ENCODE measurements at regions not wholly inside any gene's neighbourhood (a gene's known extent, or its start where the extent isn't known, plus 50 kb on each side); places are given as distances from the start of the nearest gene placed in this dataset.

DNA sequence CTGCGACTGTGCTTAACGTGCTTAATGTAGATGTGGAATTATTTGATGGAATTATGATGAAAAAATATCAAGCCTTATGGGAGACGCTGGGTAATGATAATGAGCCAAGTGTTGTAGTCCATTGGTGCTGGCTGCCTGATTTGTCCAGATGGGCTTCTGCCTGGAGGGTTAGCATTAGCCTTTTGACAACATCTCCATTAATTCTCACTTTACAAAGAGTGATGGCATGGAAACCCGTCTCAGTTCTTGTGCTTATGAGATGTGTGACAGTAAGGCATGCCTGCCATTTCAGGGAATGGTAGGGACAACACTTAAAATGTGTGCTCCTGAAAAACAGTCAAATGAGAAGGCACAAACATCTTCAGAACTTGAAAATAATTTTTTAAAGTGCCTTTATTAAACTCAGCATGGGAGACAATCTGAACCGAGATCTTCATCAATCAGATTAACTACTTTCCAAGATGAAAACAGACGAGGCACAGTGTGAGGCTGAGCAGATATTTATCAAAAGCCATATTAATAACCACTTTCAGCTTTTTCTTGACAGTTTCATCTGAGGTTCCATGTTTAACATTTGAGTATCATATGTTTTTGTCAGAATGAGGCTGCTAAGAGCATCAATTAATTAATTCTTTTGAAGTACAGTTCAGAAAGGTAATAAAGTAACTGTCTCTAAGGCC is 473.1 kb downstream of the NXPH1 start:
- TF ChIP-seq, protein P1, sequence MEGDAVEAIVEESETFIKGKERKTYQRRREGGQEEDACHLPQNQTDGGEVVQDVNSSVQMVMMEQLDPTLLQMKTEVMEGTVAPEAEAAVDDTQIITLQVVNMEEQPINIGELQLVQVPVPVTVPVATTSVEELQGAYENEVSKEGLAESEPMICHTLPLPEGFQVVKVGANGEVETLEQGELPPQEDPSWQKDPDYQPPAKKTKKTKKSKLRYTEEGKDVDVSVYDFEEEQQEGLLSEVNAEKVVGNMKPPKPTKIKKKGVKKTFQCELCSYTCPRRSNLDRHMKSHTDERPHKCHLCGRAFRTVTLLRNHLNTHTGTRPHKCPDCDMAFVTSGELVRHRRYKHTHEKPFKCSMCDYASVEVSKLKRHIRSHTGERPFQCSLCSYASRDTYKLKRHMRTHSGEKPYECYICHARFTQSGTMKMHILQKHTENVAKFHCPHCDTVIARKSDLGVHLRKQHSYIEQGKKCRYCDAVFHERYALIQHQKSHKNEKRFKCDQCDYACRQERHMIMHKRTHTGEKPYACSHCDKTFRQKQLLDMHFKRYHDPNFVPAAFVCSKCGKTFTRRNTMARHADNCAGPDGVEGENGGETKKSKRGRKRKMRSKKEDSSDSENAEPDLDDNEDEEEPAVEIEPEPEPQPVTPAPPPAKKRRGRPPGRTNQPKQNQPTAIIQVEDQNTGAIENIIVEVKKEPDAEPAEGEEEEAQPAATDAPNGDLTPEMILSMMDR (IDR thresholded peaks at IDR 0.05; ENCODE audit: low read depth, low read length) = no peak
- DNase-seq (ENCODE audit: extremely low read depth, low read depth) = no peak

DNA sequence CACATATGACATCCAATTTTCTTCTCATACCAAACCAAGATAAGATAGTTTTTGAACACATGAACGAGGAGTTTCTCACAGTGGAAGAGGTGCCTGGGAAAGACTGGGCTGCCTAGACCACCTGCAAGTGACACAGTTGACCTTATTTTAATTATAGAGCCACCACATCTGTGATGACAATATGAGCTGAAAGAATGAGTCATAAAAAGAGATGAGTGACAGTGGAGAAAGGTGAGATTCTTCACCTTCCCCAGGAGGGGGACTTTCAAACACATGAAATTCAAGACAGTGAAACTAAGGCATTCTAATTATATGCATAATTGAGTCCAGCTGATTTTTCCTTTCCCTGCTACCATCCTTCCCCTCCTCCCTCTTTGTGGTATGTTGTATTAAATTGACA is 475.5 kb downstream of the NXPH1 start:
- TF ChIP-seq, protein P1 (IDR thresholded peaks at IDR 0.05; ENCODE audit: low read depth, low read length) = no peak

GRCh38 chr7:8913682-8914081 is 480.3 kb downstream of the NXPH1 start:
- DNase-seq (ENCODE audit: extremely low read depth, low read depth) = no peak
- TF ChIP-seq, protein P1 (IDR thresholded peaks at IDR 0.05; ENCODE audit: low read depth, low read length) = no peak

More for the DNA sequence above, 475.5 kb downstream of the NXPH1 start:
- DNase-seq (ENCODE audit: extremely low read depth, low read depth) = no peak

DNA sequence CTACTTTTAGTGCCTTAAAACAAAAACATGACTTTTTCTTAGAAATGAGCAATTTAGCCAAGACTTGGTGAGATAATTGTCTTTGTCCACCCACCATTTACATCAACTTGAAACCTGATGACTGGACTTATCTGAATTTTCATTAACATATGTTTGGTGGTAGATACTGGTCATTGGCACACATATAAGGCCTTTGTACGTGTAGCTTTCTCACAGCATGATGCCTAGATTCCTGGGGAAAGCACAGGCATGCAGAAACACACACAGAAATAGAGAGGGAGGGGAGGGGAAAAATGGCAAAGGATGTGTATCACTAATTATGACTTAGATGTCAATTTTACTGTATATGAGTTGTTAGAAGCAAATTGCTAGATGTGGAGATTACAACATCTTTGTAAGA is 488.4 kb downstream of the NXPH1 start:
- TF ChIP-seq, protein P1 (IDR thresholded peaks at IDR 0.05; ENCODE audit: low read depth, low read length) = no peak
- no peak for DNase-seq (ENCODE audit: extremely low read depth, low read depth)

DNA sequence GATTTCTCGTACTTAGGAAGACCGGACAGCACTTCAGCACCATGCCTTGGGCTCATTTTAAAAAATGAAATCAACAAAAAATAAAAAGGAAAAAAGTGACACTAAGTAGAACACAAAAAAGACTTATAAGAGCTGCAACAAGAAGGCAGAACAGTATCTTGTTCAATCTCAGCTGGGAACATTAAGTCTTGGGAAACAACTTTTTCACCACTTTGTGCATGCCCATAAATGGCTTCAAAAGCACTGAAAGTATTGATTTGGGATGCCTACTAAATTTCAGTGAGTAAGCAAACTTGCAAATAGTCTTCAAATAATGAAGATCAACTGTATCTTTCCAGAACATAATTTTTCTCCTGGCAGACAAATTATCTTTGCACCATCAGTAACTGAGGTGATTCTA is 489.3 kb downstream of the NXPH1 start:
- DNase-seq (ENCODE audit: extremely low read depth, low read depth) = no peak
- TF ChIP-seq, protein P1 (IDR thresholded peaks at IDR 0.05; ENCODE audit: low read depth, low read length) = no peak

DNA sequence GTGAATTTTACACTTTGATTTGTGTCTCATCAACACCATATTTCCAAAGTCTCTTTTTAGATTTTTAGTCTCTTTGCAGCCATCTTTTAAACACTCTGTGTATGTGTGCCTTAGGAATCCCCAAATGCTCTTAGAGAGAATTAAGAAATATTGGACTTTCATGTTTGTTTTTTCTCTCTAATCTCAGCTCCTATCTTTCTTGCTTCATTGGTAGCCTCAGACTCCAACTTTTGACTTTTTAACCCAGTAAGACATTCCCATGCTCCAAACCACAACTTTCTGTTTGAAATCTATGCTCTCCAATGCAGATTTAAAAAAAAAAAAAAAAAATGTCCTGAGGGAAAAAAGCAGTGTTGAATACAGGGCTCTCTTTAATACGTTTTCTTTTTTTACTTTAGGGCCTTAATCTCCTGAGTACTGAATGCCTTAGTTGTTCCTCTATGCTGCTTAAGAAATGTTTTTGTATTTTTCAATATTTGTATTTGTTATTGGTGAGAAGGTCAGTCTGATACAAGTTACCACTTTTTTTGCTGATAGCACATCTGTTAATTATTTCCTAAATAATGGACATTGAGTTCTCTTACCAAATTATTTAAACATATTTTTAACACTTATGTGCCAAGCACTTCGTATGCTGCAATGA is 489.9 kb downstream of the NXPH1 start:
- no peak for DNase-seq (ENCODE audit: extremely low read depth, low read depth)
- TF ChIP-seq, protein P1 (IDR thresholded peaks at IDR 0.05; ENCODE audit: low read depth, low read length) = no peak

DNA sequence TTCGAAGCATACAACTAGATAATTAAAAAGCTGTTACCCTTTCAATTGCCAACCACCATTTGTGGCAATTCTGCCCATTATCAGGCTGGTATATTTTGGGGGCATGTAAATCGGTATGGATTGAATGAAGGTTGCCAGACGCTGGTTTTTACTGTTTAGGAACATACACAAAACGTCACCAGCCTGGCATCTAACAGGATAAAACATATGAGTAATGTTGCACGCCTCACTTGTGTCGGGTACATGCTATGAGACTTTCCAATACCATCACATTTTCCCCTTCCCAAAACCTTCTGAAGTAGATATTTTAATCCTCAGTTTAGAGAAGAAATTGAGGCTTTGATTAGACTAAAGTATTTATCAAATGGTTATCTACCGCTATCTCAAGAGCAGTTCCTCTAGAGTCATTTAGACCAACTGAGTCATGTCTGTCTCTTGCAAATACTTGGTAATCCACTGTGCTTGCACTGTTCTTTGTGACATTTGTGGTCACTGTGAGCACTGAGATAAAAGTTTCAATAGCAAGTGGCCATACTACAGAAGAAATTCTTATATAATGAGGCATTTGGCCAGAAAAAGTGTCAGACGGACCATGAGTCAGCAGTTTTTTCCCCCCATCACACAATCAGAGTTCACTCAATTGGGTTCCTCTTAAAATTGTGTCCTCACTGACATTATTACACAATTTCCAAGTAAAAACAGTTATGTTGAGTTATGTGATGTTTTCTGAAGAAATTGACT is 498.7 kb downstream of the NXPH1 start:
- TF ChIP-seq, protein P1 (IDR thresholded peaks at IDR 0.05; ENCODE audit: low read depth, low read length) = no peak
- DNase-seq (ENCODE audit: extremely low read depth, low read depth) = no peak
